HepG2 (cell line): ENCODE measurements at regions not wholly inside any gene's neighbourhood (a gene's known extent, or its start where the extent isn't known, plus 50 kb on each side); places are given as distances from the start of the nearest gene placed in this dataset.

Source experiments
- CEBPB ChIP-seq: IDR thresholded peaks from 2 replicates; pipeline ENCODE4 v1.6.1; 2011; ENCODE audit warnings: low read depth, low read length, improper control_type of control experiment, borderline replicate concordance
- CREM ChIP-seq, 2 experiments: sonication (generic) in 1 of 2; formaldehyde crosslinking in 1 of 2; IDR thresholded peaks; 2 replicates each; pipeline versions ENCODE4 v1.4.0 to v1.6.1; 2016 to 2020; ENCODE audit warnings: antibody characterized with exemption in 1 of 2, mild to moderate bottlenecking in 1 of 2, missing genetic modification reagents in 1 of 2
- GABPA ChIP-seq, 2 experiments: IDR thresholded peaks; 2 replicates each; pipeline ENCODE4 v1.6.1; 2011 to 2016; ENCODE audit warnings: low read depth in 2 of 2, low read length in 1 of 2, missing biosample characterization in 1 of 2, missing genetic modification characterization in 1 of 2
- GABPB1 ChIP-seq: IDR thresholded peaks from 2 replicates; pipeline ENCODE4 v1.6.1; 2016; ENCODE audit warnings: mild to moderate bottlenecking, missing genetic modification reagents, moderate library complexity, missing compliant biosample characterization
- JUND ChIP-seq: sonication (generic); formaldehyde crosslinking; IDR thresholded peaks from 2 replicates; pipeline ENCODE4 v1.8.0; 2022; ENCODE audit warnings: mild to moderate bottlenecking, missing genetic modification reagents
- PCBP1 ChIP-seq: fragments of 200-400 bp; formaldehyde crosslinking; IDR thresholded peaks from 2 replicates; pipeline ENCODE4 v1.6.1; 2017; ENCODE audit warnings: mild to moderate bottlenecking, low read depth, low read length, borderline replicate concordance
- SMYD3 ChIP-seq: sonication (generic); formaldehyde crosslinking; IDR thresholded peaks from 2 replicates; pipeline ENCODE4 v1.8.1; 2023; ENCODE audit warnings: mild to moderate bottlenecking, missing genetic modification reagents
- TF ChIP-seq, protein P1 (sequence below): sonication (generic); formaldehyde crosslinking; IDR thresholded peaks from 2 replicates; pipeline ENCODE4 v1.5.0; 2020; ENCODE audit warnings: mild to moderate bottlenecking, missing genetic modification reagents, moderate library complexity
- TF ChIP-seq, protein P2 (sequence below): sonication (generic); formaldehyde crosslinking; IDR thresholded peaks from 2 replicates; pipeline ENCODE4 v1.5.1; 2020; ENCODE audit warnings: missing genetic modification reagents, mild to moderate bottlenecking, borderline replicate concordance

DNA sequence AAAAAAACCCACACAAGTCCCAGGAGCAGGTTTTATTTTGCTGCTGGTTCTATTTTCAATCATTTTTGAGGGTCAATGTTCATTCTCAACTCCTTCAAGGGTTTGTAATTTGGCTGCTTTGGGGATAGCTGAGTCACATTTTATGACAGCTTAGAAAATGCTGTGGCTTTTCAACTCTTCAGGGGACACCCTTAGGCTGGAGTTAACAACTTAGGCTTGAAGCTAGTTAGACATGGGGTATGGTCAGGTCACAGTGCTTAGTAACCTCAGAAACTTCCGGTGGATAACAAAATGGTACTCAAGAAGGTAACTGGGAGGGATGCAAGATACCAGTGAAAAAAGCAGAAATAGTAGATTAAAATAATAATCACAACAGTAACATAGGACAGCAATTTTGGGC, 308.8 kb downstream of the HHIPL2 start:
- no peak for TF ChIP-seq GABPB1
- TF ChIP-seq PCBP1 = no peak
- TF ChIP-seq, protein P1, sequence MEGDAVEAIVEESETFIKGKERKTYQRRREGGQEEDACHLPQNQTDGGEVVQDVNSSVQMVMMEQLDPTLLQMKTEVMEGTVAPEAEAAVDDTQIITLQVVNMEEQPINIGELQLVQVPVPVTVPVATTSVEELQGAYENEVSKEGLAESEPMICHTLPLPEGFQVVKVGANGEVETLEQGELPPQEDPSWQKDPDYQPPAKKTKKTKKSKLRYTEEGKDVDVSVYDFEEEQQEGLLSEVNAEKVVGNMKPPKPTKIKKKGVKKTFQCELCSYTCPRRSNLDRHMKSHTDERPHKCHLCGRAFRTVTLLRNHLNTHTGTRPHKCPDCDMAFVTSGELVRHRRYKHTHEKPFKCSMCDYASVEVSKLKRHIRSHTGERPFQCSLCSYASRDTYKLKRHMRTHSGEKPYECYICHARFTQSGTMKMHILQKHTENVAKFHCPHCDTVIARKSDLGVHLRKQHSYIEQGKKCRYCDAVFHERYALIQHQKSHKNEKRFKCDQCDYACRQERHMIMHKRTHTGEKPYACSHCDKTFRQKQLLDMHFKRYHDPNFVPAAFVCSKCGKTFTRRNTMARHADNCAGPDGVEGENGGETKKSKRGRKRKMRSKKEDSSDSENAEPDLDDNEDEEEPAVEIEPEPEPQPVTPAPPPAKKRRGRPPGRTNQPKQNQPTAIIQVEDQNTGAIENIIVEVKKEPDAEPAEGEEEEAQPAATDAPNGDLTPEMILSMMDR (CRISPR knock-in tag) = no peak
- TF ChIP-seq, protein P2, sequence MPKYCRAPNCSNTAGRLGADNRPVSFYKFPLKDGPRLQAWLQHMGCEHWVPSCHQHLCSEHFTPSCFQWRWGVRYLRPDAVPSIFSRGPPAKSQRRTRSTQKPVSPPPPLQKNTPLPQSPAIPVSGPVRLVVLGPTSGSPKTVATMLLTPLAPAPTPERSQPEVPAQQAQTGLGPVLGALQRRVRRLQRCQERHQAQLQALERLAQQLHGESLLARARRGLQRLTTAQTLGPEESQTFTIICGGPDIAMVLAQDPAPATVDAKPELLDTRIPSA = no peak
- no peak for TF ChIP-seq JUND (CRISPR knock-in tag)
- no peak for TF ChIP-seq SMYD3 (CRISPR knock-in tag)
- TF ChIP-seq CREM (IDR thresholded peaks at IDR 0.05) = no peak
- no peak for TF ChIP-seq CREM (CRISPR knock-in tag; IDR thresholded peaks at IDR 0.05)
- TF ChIP-seq GABPA (IDR thresholded peaks at IDR 0.05; ENCODE audit: low read depth, low read length) = no peak
- TF ChIP-seq GABPA (CRISPR knock-in tag; IDR thresholded peaks at IDR 0.05; ENCODE audit: low read depth) = no peak
- no peak for TF ChIP-seq CEBPB
